Esophagus muscularis mucosa (tissue), 4 donors: ENCODE measurements at regions not wholly inside any gene's neighbourhood (a gene's known extent, or its start where the extent isn't known, plus 50 kb on each side); places are given as distances from the start of the nearest gene placed in this dataset.

Experiments used
- DNase-seq: peaks from one replicate; pipeline ENCODE4 v3.0.0-alpha.2; 2017; ENCODE audit errors: extremely low spot score
- H3K27ac ChIP-seq, 4 donors: fragments of 200-600 bp; sonication (generic); replicated peaks in 1 of 4; 1 replicate in 3 of 4; 2 replicates in 1 of 4; pipeline ENCODE4 v1.5.1; 2016 to 2019; ENCODE audit warnings: mild to moderate bottlenecking in 1 of 4
- H3K27me3 ChIP-seq, 4 donors: fragments of 200-600 bp; sonication (generic); one replicate each; pipeline versions ENCODE4 v1.5.1 to v1.6.0; 2016 to 2019
- H3K36me3 ChIP-seq, 4 donors: fragments of 200-600 bp; sonication (generic); one replicate each; pipeline ENCODE4 v1.5.1; 2016 to 2019
- H3K4me1 ChIP-seq, 4 donors: fragments of 200-600 bp; sonication (generic); one replicate each; pipeline ENCODE4 v1.5.1; 2016 to 2019
- H3K4me3 ChIP-seq, 4 donors: fragments of 200-600 bp; sonication (generic); 1 replicate in 2 of 4; 2 replicates in 2 of 4; pipeline ENCODE4 v1.5.1; 2016 to 2019; ENCODE audit warnings: mild to moderate bottlenecking in 4 of 4, moderate library complexity in 1 of 4
- H3K9me3 ChIP-seq, 4 donors: fragments of 200-600 bp; sonication (generic); 1 replicate in 3 of 4; 2 replicates in 1 of 4; pipeline ENCODE4 v1.5.1; 2016 to 2019
- EP300 ChIP-seq: sonication (generic); formaldehyde crosslinking; IDR thresholded peaks from one replicate; pipeline ENCODE4 v1.6.1; 2017; ENCODE audit warnings: antibody characterized with exemption
- POLR2A ChIP-seq: fragments of 450-650 bp; IDR thresholded peaks from one replicate; pipeline ENCODE4 v1.6.1; 2017; ENCODE audit warnings: antibody characterized with exemption, moderate library complexity, mild to moderate bottlenecking, low read depth
- POLR2AphosphoS5 ChIP-seq, 2 donors: sonication (generic); formaldehyde crosslinking; IDR thresholded peaks; one replicate each; pipeline ENCODE4 v1.6.1; 2017; ENCODE audit warnings: antibody characterized with exemption in 2 of 2
- WGBS: methylation state at CpG from one replicate; pipeline ENCODE4 v1.1.5; 2018; 5-methylcytosine and 5-hydroxymethylcytosine counted together
- intact Hi-C: fragments of 100-400 bp; cut with DNase I; formaldehyde crosslinking; loops from one replicate; pipeline ENCODE4 v1.15.1; 2023
- TF ChIP-seq, protein P1 (sequence below), 3 experiments: fragments of 200-600 bp in 2 of 3; fragments of 450-650 bp in 1 of 3; sonication (generic) in 2 of 3; IDR thresholded peaks; one replicate each; pipeline ENCODE4 v1.5.1; 2017 to 2019; ENCODE audit warnings: antibody characterized with exemption in 3 of 3, mild to moderate bottlenecking in 2 of 3, moderate library complexity in 1 of 3

GRCh38 chr6:66965227-66965626 is 1258.2 kb upstream of the EYS start:
- H3K36me3 ChIP-seq = no peaks in the 10 kb centered on the region
- no peaks in the 10 kb centered on the region for H3K27me3 ChIP-seq
- TF ChIP-seq POLR2A (no peak), EP300 (no peak), POLR2AphosphoS5 (IDR thresholded peaks at IDR 0.05) (no peak)
- TF ChIP-seq, protein P1, sequence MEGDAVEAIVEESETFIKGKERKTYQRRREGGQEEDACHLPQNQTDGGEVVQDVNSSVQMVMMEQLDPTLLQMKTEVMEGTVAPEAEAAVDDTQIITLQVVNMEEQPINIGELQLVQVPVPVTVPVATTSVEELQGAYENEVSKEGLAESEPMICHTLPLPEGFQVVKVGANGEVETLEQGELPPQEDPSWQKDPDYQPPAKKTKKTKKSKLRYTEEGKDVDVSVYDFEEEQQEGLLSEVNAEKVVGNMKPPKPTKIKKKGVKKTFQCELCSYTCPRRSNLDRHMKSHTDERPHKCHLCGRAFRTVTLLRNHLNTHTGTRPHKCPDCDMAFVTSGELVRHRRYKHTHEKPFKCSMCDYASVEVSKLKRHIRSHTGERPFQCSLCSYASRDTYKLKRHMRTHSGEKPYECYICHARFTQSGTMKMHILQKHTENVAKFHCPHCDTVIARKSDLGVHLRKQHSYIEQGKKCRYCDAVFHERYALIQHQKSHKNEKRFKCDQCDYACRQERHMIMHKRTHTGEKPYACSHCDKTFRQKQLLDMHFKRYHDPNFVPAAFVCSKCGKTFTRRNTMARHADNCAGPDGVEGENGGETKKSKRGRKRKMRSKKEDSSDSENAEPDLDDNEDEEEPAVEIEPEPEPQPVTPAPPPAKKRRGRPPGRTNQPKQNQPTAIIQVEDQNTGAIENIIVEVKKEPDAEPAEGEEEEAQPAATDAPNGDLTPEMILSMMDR (IDR thresholded peaks at IDR 0.05) = no peak
- DNase-seq = no peak
- H3K4me3 ChIP-seq = no peak overlapping the region
- H3K4me1 ChIP-seq = no peaks in the 10 kb centered on the region
- no peak overlapping the region for H3K27ac ChIP-seq
- whole genome bisulfite sequencing = 82% methylated on average over 2 of the region's 2 CpGs
- intact Hi-C loops = no loop called here
- H3K9me3 ChIP-seq = no peaks in the 10 kb centered on the region

DNA sequence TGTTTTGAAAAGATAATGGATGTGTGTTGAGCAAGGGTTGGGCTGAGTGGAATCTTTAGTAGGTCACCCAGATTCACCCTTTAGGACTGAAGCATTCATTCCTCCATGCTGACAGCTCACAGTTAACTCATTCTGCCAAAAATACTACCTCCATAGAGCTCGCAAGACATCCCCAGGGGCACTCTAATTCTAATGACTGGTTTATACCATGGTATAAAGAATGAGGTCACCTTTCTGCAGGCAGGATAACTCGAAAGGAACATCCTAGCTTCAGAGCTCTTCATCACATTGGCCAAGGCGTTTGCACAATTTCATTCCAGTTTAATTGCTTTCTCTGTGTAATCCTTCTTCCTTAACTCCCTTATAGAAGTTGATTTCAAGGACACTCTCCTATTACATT is 1257.2 kb upstream of the EYS start:
- H3K27ac ChIP-seq = no peak overlapping the region
- 73% methylated on average over 3 of the region's 3 CpGs for WGBS
- DNase-seq = no peak
- no peak overlapping the region for H3K4me3 ChIP-seq
- H3K27me3 ChIP-seq = no peaks in the 10 kb centered on the region
- TF ChIP-seq, protein P1 (IDR thresholded peaks at IDR 0.05) = no peak
- TF ChIP-seq EP300 = no peak
- no peaks in the 10 kb centered on the region for H3K36me3 ChIP-seq
- H3K9me3 ChIP-seq = no peaks in the 10 kb centered on the region
- intact Hi-C loops = no loop called here
- H3K4me1 ChIP-seq = no peaks in the 10 kb centered on the region

DNA sequence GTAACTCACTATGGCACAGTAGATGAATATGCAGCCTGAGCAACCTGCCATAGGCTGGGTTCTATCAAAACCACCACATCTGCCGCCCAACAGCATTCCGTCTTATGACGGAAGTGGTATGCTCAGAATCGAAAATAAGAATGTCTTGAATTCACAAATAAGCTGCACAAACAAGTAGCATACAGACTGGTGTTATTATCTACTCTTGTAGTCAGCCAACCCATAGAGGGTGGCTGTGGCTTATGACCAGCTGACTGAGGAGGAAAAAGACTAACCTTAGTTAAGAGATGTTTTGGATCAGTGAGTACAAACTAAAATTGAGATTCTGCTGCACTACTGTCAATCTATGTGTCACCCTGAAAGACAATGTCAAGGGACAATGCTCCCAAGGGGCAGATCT is 1255.1 kb upstream of the EYS start:
- H3K9me3 ChIP-seq = no peaks in the 10 kb centered on the region
- no peaks in the 10 kb centered on the region for H3K27me3 ChIP-seq
- no peaks in the 10 kb centered on the region for H3K4me1 ChIP-seq
- intact Hi-C loops = no loop called here
- no peak for DNase-seq
- 94% methylated on average over 4 of the region's 4 CpGs for WGBS
- TF ChIP-seq EP300 = no peak
- no peak overlapping the region for H3K4me3 ChIP-seq
- H3K36me3 ChIP-seq = no peaks in the 10 kb centered on the region
- H3K27ac ChIP-seq = no peak overlapping the region

DNA sequence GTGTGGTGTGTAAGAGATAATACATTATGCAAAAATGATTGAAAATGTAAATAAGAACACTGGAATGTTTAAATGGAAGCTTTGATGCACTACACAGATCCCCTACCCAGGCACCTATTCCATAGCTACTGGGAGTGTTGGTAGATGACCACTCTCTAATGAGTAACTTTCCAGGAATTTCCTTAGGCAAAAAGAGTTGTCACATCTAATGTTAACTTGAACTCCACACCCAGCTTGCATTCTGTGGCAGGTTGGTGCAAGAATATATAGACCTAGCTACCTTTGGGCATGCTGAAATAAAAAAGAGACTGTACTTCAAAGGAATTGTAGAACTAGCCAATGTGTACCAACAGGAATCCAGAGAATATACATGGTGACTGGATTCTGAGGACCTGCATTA is 1254.2 kb upstream of the EYS start:
- no peaks in the 10 kb centered on the region for H3K9me3 ChIP-seq
- no peaks in the 10 kb centered on the region for H3K4me1 ChIP-seq
- TF ChIP-seq, protein P1 (IDR thresholded peaks at IDR 0.05) = no peak
- TF ChIP-seq EP300 (no peak), POLR2AphosphoS5 (IDR thresholded peaks at IDR 0.05) (no peak), POLR2A (no peak)
- H3K36me3 ChIP-seq = no peaks in the 10 kb centered on the region
- no peak for DNase-seq
- intact Hi-C loops = no loop called here
- no peak overlapping the region for H3K27ac ChIP-seq
- no peak overlapping the region for H3K4me3 ChIP-seq
- H3K27me3 ChIP-seq = no peaks in the 10 kb centered on the region

DNA sequence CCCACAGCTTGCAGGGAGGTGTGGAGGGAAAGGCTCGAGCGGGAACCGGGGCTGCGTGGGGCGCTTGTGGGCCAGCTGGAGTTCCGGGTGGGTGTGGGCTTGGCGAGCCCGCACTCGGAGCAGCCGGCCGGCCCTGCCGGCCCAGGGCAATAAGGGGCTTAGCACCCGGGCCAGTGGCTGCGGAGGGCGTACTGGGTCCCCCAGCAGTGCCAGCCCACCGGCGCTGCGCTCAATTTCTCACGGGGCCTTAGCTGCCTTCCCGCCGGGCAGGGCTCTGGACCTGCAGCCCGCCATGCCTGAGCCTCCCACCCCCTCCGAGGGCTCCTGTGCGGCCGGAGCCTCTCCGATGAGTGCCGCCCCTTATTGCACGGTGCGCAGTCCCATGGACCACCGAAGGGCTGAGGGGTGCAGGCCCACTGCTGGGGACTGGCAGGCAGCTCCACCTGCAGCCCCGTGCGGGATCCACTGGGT is 1242.2 kb upstream of the EYS start:
- H3K36me3 ChIP-seq = no peaks in the 10 kb centered on the region
- H3K4me3 ChIP-seq = no peak overlapping the region
- TF ChIP-seq, protein P1 (IDR thresholded peaks at IDR 0.05) = no peak
- TF ChIP-seq POLR2AphosphoS5 (IDR thresholded peaks at IDR 0.05) = no peak
- no peak for TF ChIP-seq EP300
- no peak for TF ChIP-seq POLR2A
- H3K4me1 ChIP-seq = no peaks in the 10 kb centered on the region
- intact Hi-C loops = no loop called here
- H3K9me3 ChIP-seq = no peaks in the 10 kb centered on the region
- no peaks in the 10 kb centered on the region for H3K27me3 ChIP-seq
- WGBS = 95% methylated on average over 4 of the region's 32 CpGs
- no peak overlapping the region for H3K27ac ChIP-seq
- no peak for DNase-seq
